ENCODE measurements at regions not wholly inside any gene's neighbourhood (a gene's known extent, or its start where the extent isn't known, plus 50 kb on each side); places are given as distances from the start of the nearest gene placed in this dataset.

DNA sequence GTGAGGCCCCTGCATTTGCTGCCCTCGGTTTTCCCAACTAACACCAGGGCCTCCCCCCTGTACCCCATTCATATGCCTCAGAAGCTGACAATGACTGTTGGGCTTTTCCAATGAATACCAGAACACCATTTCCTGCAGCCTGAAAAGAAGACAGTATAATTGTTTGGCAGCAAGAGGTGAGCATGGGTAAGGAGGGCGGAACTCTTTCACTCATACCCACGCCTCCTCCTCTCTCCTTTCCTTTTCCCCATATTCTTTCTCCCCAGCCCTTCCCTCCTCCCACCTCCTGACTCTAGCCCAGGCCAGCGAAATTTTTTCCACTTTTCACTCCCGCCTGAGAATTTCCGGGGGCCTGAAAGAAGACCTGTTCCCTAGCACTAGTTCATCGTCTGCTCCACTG is 58.0 kb upstream of the CHST1 start:
- DNase-seq: no peak

DNA sequence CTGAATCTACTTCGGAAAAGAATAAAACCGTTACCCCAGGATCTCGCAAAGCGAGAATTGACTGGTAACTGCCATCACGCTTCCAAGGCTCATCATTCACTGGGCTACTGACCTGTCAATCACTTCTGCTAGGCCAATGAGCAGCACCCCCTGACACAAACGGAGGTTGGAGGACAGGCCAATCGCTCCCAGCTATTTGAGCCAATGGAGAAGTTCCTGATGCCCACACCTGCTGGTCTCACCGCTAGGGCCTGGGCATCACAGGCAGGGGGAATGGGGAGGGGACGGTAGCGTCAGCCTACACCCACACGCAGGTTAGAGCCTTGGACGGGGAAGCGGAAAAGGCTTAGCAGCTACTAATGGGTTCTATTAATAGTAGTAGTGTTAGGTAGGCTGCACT is 56.7 kb upstream of the CHST1 start:
- DNase-seq: no peak

DNA sequence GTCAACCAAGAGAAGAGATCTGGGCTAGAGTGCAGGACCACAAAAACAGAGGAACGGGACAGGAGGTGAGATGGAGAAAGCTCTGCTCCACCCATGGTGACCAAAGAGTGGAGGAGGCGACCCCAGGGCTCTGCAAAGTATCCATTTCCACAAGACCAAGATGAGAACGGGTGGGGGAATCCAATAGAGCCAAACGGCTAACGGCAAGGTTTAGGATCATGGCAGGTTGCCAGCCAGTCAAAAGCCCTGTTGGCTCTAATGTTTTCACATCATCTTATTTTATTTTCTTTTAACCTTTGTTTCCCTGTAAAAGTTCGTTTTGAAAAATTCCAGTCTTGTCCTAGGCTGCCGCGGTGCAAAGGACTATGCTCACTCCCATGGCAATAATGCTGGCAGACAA is 52.1 kb upstream of the CHST1 start:
- DNase-seq: no peak

DNA sequence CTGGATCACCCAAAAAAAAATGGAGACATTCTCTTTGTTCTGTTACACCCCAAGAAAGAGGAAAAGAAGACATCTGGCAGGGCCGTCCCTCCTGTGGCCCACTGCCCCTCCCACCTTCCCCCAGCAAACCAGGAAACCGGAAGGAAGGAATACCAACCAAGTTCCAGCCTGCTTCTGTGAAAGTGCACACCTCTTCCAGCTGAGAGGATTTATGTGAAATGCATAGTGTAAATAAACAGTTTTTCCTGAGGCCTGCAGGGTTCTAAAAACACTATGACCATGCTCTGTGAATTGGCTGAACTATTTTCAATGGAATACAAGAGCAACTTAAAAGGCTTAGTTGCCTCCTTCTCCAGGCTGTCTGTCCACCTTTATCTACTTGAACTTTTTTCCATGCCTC is 50.0 kb upstream of the CHST1 start:
- no peak for DNase-seq

All from EL (cell line).